Choroid plexus epithelial cell (primary cell): ENCODE measurements at regions not wholly inside any gene's neighbourhood (a gene's known extent, or its start where the extent isn't known, plus 50 kb on each side); places are given as distances from the start of the nearest gene placed in this dataset.

Experiments used
- DNase-seq: peaks from one replicate; pipeline ENCODE4 v3.0.0-alpha.2; 2010; ENCODE audit warnings: low read depth
- H3K4me3 ChIP-seq: 2 replicates; pipeline ENCODE4 v1.5.1; 2011; ENCODE audit warnings: low read depth, mild to moderate bottlenecking, control low read depth, low read length, moderate library complexity
- TF ChIP-seq, protein P1 (sequence below): conservative IDR thresholded peaks from 2 replicates; pipeline ENCODE4 v1.5.1; 2011; ENCODE audit warnings: low read depth, mild to moderate bottlenecking, control low read depth, inconsistent platforms, low read length, moderate library complexity

DNA sequence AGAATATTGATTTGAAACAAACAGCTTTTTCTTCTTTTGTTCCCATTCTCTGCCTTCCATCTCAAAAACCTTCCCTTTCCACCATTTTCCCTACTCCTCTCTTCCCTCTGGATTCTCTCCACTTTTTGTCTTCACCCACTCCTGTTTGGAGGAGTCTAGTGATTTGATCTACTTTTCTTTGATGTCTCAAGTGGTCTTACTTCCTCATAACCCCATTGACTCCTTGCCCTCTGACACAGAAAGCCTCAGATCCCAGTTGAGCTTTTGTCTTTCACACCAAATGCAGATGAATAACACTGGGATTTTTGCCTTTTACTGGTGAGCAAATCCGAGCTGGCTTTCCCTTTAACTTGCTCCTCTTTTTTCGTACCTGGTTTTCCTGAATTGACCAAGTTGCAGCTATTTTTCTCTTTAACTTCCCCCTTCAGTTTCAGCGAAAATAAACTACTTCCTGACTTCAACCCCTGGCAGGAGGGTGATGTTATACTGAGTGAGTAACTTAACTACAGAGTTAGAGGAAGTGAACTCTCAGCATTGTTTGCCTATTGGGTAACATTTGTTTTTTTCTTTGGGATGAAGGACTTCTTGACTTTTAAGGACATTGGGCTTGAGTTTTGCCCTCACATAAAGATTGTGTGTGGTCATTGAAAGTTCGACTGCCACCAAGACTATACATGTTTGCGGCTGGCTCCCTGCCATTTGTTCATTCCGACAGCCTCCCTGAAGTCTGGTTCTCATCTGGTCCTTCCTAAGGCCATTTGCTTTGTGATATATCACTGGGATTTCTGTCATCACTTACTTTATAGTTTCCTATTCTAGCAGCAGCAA lies 392.8 kb upstream of the NR3C2 start:
- TF ChIP-seq, protein P1, sequence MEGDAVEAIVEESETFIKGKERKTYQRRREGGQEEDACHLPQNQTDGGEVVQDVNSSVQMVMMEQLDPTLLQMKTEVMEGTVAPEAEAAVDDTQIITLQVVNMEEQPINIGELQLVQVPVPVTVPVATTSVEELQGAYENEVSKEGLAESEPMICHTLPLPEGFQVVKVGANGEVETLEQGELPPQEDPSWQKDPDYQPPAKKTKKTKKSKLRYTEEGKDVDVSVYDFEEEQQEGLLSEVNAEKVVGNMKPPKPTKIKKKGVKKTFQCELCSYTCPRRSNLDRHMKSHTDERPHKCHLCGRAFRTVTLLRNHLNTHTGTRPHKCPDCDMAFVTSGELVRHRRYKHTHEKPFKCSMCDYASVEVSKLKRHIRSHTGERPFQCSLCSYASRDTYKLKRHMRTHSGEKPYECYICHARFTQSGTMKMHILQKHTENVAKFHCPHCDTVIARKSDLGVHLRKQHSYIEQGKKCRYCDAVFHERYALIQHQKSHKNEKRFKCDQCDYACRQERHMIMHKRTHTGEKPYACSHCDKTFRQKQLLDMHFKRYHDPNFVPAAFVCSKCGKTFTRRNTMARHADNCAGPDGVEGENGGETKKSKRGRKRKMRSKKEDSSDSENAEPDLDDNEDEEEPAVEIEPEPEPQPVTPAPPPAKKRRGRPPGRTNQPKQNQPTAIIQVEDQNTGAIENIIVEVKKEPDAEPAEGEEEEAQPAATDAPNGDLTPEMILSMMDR: no peak
- H3K4me3 ChIP-seq: no peak overlapping the region
- peak; percentile 44 for DNase-seq

DNA sequence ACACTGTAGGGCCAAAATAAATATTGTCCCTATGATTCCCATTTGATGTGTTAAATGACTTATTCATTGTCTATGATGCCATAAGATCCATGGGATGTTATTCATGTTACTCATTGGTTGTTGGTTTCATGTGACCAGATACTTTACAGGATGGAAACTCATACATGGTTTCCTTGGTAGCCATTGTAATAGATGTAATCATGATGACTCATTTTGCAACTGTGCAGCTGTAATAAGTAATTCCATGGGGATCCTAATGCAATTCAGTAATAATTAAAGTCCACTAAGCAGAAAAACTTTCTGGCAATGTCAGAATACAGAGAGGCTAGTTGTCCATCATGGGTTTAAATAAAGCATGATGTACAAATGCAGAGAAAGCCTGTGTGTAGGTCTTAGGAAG lies 389.7 kb upstream of the NR3C2 start:
- DNase-seq: peak; percentile 77
- TF ChIP-seq, protein P1: no peak
- H3K4me3 ChIP-seq: no peak overlapping the region

DNA sequence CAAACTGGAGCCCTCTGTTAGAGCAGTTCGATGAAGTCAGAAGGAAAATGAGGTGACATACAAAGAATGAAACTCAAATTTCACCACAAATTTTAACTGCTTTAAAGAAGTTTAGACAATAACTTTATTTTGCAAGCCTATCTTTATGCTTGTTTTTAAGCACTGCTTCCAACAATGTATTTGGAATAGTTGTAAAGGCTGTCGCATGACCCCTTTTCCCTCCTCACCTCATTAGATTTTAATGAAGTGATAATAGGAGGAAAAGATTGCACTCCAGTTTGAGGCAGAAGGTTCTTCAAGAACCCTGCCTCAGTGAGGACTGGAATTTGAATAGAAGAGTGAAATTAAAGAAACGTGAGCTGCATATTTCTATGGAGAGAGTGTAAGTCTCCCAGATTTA lies 386.1 kb upstream of the NR3C2 start:
- H3K4me3 ChIP-seq: no peak overlapping the region
- TF ChIP-seq, protein P1: no peak
- no peak for DNase-seq

DNA sequence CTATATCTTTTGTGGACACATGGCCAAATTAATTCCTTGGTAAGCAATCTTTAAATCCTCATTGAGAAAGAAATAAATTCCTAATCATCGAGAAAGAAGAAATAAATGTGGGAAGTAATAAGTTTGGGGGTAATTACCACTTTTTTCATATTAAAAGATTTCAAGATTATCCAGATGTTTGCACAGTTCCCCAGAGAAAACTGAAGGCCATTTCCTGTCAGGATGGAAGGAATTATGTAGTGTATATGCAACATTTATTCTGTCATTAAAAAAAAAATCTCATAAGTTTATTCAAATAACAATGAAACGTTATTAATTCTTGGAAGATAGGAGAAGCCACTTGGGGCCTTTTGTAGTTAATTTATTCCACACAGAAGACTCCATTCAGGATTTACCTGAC lies 385.6 kb upstream of the NR3C2 start:
- DNase-seq: no peak
- TF ChIP-seq, protein P1: no peak
- H3K4me3 ChIP-seq: no peak overlapping the region

DNA sequence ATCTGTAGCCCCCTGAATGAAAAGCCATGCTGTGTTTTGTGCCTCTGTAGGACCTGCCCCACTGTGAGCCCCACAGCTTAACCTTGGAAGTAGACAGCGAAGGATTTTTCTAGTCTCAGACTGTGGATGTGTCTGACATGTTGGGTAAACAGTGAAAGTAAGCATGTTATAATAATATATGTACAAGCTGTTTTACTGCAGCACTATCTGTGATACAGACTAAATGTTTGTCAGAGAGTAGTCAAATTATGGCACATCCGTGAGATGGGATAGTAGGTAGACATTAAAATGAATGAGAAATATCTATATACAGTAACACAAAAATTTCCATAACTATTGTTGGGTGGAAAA lies 381.2 kb upstream of the NR3C2 start:
- no peak overlapping the region for H3K4me3 ChIP-seq
- DNase-seq: no peak
- TF ChIP-seq, protein P1: no peak

DNA sequence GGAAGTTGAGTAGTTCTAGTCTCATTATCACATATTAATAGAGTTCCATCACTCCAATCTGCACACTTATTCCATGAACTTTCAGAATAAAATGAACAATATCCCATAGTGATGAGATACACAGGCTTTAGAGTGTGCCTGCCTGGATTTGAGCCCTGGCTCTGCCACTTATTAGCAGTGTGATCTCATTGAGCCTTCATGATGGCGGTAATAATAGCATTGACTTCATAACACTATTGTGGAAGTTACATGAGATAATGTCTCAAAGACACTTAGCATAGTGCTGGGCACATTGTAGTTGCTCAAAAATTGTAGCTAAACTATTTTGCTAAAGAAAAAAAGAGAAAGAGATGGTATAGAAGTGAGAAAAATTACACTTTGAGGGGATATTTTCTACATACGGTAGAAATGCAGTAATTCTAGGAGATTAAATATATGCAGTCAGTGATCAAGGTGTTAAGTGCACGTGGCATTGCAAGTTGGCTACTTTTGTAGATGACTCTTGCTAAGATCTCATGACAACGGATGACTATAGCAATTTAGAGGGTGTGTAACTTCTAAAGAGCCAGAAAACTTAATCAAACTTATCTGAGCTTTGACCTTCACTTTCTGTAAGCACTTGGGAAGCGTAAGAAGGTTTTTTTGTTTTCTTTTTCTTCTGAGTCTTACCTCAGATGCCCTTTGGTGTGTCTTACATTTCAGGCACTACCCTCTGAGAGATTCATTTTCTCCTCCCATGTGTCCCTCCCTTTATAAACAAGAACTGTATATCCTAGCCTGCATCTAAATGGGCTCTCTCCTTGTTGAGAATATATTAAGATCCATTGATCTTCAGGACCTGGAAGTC lies 380.6 kb upstream of the NR3C2 start:
- H3K4me3 ChIP-seq: no peak overlapping the region
- TF ChIP-seq, protein P1: no peak
- DNase-seq: no peak
